ES-I3 (cell line): ENCODE measurements at regions not wholly inside any gene's neighbourhood (a gene's known extent, or its start where the extent isn't known, plus 50 kb on each side); places are given as distances from the start of the nearest gene placed in this dataset.
"Not testable (repeated sequence)": the region's sequence is repeated elsewhere in the genome, so short reads cannot be mapped to it uniquely, and the experiment has no call there.

Experiments
- H3K36me3 ChIP-seq: 2 replicates; pipeline ENCODE4 v1.6.1; 2013; ENCODE audit warnings: mild to moderate bottlenecking, low read length, control low read depth, moderate library complexity; ENCODE audit not compliant: insufficient read depth
- H3K4me1 ChIP-seq: 2 replicates; pipeline ENCODE4 v1.6.1; 2013; ENCODE audit warnings: mild to moderate bottlenecking, control low read depth, low read length; ENCODE audit not compliant: insufficient read depth
- H3K9ac ChIP-seq: 2 replicates; pipeline ENCODE4 v1.6.1; 2013; ENCODE audit warnings: low read depth, mild to moderate bottlenecking, low read length, moderate library complexity
- H3K9me3 ChIP-seq: 2 replicates; pipeline ENCODE4 v1.6.1; 2013; ENCODE audit warnings: mild to moderate bottlenecking, low read length, moderate library complexity; ENCODE audit not compliant: control insufficient read depth, insufficient read depth

DNA sequence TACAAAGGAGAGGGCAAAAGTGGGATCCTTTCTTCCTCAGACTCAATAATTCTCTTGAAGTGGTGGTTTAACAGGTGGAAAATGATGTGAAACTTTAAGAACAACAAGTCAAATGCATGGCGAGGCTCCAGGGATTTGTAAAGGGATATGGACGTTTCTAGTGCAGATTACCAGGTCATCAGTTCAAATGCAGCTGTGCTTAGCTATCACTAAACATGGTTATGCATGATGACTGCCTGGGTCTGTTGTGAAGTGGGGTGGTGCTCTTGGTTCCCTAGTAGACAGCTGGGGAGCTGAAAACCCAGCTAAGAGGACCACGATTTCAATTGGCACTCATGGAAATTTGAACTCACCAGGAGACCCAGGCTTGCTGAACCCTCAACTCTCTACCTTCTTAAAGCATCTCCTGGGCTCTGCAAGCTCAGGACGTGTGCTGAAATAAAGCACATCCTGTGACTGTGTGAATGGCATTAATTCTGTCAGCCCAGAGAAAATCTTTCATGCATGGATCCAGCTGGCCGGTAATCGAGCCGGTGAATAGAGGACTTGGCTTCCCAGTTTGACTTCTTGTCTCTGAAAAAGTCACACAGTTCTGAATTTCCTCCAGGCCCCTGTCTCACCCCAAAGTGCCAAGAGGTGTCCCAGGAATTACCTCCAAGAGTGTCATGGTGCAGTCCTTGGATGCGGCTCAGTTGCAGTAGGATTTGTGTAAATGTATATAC, 146.1 kb downstream of the MTX2 start:
- H3K36me3 ChIP-seq = no peaks in the 10 kb centered on the region
- no peak overlapping the region for H3K9ac ChIP-seq
- H3K4me1 ChIP-seq = peaks cover 1% of the 10 kb centered on the region; the same call in 1 of the 2 replicates
- H3K9me3 ChIP-seq = no peaks in the 10 kb centered on the region

DNA sequence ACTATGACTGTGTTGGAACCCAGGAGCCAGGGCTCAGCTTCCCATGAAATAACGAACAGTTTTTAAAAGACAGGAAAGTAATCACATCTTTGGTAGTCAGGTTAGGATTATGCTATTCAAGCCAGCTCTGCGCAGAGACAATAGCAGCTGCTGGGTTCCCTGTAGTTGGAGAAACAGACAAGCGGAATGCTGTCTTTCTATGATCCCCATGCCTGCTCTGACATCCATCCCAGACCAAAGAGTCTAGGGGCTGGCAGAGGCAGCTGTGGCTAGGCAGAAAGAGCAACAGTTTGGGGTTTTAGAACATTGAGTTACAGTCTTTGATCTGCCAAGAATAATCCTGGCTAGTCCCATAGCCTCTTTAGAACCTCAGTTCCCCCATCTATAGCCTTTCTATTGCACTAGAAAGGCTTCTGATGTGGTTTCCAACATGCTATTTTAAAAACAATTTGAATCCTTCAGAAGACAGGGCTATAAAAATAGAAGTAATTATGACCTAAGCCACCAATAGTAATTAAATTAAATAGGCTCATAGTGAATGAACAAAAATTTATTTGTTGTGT, 146.8 kb downstream of the MTX2 start:
- Histone ChIP-seq H3K4me1 (peaks cover 6% of the 10 kb centered on the region; the same call in 1 of the 2 replicates), H3K36me3 (no peaks in the 10 kb centered on the region), H3K9me3 (no peaks in the 10 kb centered on the region), H3K9ac (no peak overlapping the region)

DNA sequence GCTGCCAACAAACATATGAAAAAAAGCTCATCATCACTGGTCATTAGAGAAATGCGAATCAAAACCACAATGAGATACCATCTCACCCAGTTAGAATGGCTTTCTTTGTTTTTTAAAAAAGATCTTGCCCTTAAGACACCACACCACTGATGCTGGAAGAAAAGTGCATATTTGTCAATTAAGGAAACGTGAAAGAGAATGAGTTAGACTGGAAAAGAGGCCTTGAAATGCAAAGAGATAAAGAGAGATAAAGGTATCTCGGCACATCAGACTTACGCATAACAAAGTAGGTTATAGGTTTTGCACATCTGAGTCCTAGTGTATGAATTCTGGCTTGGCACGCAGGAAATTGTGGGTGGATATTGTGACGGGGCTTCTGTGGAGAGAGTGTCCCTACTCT, 149.5 kb downstream of the MTX2 start:
- H3K4me1 ChIP-seq = peaks cover 6% of the 10 kb centered on the region; the same call in 1 of the 2 replicates
- no peaks in the 10 kb centered on the region for H3K36me3 ChIP-seq
- H3K9ac ChIP-seq = no peak overlapping the region
- no peaks in the 10 kb centered on the region for H3K9me3 ChIP-seq

DNA sequence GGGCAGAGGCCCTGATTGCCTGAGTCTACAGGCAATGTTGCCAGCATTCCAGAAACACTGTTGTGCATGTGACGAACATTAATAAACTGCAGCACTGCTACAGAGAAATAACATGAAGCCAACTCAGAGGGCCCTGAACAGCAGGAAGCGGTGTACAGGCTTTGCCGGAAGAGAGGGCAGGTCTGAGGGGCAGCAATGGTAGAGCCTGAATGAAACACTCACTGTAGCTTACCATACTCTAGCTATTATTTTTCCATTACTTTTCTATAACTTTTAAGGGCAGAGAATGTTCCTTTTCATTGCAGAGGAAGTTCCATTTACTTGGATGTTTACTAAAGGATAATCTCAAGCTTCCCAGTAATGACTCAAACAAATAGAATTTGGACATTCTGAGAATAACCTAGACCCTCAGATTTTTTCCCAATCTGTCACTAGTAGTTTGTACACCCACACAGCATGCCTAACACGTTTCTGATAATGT, 150.4 kb downstream of the MTX2 start:
- Histone ChIP-seq H3K4me1 (peaks cover 13% of the 10 kb centered on the region; the same call in 1 of the 2 replicates), H3K9me3 (no peaks in the 10 kb centered on the region), H3K9ac (no peak overlapping the region), H3K36me3 (no peaks in the 10 kb centered on the region)

DNA sequence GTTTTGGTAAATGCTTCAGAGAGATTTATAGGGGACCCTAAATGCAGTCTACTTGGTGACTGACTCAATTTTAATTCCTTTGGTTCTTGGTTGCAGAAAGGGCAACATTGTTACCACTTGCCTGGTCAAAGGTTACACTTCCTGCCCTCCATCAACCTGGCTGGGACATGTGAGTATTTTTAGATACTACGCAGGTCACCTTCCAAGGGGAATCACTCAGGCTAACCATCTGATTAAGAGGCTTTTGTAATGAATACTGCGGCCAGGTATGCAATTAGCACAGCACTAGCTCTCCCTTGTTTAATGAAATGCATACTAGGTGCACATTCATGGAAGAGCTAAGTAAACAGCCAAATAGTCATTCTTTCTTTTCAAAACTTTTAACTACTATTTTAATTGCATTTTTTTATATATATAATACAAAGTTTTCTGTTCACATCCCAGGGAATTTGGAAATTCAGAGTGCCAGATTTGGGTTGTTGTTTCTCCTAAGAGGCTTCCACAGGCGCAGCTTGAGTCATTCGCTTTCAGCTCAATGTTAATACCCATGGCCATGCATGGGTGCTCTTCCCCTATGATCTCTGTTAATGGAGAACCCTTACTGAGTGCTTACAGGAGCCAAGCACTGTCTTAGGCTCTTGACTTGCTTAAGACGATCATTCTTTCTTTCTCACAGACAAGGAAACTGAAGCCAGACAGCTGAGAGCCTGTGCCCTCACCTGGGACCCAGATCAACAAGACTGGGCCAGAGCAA, 152.2 kb downstream of the MTX2 start:
- Histone ChIP-seq H3K4me1 (peaks cover 19% of the 10 kb centered on the region; the same call in 1 of the 2 replicates), H3K9ac (no peak overlapping the region), H3K9me3 (no peaks in the 10 kb centered on the region), H3K36me3 (no peaks in the 10 kb centered on the region)

DNA sequence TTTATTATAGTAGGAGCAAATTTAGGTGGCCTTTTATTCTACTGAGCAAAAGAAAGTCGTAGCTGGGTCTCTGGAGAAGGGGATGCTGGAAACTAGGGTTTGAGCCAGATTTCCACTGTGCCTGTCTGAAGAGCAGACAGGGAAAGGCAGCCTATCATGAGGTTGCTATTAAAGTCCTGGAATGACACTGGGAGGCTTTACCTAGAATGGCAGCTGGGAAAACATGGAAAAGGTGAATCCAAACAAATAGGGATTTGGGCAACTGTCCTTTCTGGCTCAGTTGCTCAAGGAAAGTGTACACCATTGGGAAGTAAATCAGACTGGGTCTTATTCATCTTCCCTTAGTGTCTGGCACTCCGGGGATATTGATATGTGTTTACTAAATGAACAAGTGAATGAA, 154.6 kb downstream of the MTX2 start:
- Histone ChIP-seq H3K4me1 (peaks cover 19% of the 10 kb centered on the region; the same call in 1 of the 2 replicates), H3K9ac (no peak overlapping the region), H3K9me3 (no peaks in the 10 kb centered on the region), H3K36me3 (no peaks in the 10 kb centered on the region)

DNA sequence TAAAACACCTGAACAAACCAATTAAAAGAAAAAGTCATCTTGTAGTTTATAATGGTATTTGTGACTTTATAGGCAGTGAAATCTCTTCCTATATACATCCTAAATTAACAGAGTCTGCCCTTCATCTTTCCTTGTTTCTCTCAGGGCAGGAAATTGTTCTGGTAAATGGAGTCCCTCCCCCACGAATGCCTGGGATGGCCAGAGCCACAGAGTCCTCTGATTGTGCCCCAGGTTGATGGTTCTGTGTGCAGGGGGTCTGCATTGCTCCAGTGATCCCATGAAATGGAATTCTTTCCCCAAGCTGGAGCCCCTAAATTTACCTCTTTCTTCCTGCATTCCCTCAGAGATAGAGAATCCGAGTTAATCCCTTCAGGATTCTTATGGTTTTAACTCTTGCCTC, 155.5 kb downstream of the MTX2 start:
- H3K9me3 ChIP-seq = no peaks in the 10 kb centered on the region
- peaks cover 19% of the 10 kb centered on the region; the same call in 1 of the 2 replicates for H3K4me1 ChIP-seq
- no peaks in the 10 kb centered on the region for H3K36me3 ChIP-seq
- no peak overlapping the region for H3K9ac ChIP-seq

DNA sequence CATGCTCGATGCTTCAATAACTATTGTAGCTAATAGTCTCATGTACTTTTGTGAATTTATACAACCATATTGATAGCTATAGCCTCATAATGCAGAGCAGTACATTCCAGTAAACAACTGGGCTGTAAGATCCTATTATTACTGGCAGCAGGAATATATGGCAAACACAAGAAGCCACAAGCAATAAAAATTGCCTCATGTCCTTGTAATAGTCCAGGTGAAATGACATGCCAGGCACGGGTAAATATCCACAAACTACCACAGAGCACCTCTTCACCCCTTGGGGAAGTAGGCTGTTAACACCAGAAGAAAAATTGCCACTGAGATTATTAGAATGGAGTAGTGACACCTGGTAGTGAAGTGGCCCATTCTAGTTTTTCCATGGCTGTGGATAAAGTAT, 158.3 kb downstream of the MTX2 start:
- no peaks in the 10 kb centered on the region for H3K36me3 ChIP-seq
- H3K4me1 ChIP-seq = peaks cover 13% of the 10 kb centered on the region; the same call in 1 of the 2 replicates
- H3K9me3 ChIP-seq = no peaks in the 10 kb centered on the region
- H3K9ac ChIP-seq = no peak overlapping the region

DNA sequence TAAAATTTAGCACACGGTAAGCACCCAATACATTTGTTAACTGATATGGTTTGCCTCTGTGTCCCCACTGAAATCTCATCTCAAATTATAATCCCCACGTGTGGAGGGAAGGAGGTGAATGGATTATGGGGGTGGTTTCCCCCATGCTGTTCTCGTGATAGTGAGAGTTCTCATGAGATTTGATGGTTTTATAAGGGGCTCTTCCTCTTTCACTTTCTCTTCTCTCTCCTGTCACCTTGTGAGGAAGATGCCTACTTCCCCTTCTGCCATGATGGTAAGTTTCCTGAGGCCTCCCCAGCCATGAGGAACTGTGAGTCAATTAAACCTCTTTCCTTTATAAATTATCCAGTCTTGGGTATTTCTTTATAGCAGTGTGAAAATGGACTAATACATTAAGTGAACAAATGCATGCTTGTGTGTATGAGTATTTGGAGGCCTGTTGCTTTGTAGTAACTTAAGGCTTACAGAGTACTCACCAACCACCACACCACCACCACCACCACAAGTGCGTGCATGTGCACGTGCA, 159.8 kb downstream of the MTX2 start:
- H3K9me3 ChIP-seq, H3K9ac ChIP-seq, H3K36me3 ChIP-seq: not testable (repeated sequence)
- peaks cover 12% of the 10 kb centered on the region; the same call in 1 of the 2 replicates for H3K4me1 ChIP-seq

DNA sequence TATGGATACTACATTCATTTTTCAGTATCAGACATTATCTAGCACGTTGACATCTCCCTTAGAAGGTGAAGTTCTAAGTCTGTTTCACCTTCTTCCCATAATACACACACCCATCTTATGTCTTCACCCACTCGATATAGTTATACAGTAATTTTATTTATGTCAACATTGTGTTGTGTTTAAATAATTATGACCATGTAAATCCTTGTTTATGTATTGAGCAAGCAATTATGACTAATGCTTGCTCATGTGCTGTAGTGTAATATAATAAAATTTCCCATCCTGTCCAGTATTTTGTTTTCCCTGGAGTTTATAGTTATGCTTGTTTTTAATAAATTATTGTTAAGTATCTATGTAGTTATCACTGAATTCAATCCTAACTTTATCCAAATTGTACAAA, 163.2 kb downstream of the MTX2 start:
- Histone ChIP-seq H3K9ac (no peak overlapping the region), H3K4me1 (no peaks in the 10 kb centered on the region), H3K36me3 (no peaks in the 10 kb centered on the region), H3K9me3 (no peaks in the 10 kb centered on the region)

DNA sequence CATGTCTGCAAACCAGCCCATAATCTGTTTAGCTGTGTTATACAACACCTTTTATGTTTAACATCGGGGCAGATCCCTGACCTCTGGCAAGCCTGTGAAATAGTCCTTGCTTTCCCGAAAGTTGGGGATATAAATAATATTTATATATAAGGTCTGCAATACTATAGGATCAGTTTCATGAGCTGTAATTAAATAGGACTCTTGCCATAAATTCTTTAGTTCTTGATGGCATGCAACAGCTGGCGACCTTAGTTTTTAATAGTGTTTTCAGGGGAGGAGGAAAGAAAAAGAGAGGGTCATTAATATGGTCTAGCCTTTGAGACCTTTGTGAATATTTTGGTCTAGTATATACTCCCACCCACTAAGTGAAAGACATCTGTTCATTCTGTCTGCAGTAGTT, 166.5 kb downstream of the MTX2 start:
- Histone ChIP-seq H3K36me3 (no peaks in the 10 kb centered on the region), H3K9me3 (no peaks in the 10 kb centered on the region), H3K4me1 (no peaks in the 10 kb centered on the region), H3K9ac (no peak overlapping the region)

DNA sequence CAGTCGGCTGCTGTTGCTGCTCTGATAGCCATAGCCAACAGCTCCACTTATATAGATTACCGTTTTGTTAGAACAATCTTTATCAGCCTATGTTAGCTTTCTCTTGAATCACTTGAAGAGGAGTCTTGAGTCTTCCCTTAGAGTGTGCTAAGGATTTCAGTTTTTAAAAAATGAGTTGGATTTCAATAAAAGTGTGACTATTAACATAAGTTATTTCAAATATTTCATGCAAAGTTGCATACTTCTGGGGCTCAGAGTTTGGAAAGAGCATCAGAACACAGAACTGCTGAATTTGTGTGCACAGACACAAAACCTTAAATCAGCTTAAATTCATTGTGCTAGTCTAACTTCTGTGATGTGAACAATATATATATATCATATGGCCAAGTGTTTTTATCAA, 174.7 kb downstream of the MTX2 start:
- Histone ChIP-seq H3K9me3 (no peaks in the 10 kb centered on the region), H3K36me3 (no peaks in the 10 kb centered on the region), H3K9ac (no peak overlapping the region), H3K4me1 (0 out of 2 replicates have a peak, but pooled peaks cover 3% of the 10 kb centered on the region)

DNA sequence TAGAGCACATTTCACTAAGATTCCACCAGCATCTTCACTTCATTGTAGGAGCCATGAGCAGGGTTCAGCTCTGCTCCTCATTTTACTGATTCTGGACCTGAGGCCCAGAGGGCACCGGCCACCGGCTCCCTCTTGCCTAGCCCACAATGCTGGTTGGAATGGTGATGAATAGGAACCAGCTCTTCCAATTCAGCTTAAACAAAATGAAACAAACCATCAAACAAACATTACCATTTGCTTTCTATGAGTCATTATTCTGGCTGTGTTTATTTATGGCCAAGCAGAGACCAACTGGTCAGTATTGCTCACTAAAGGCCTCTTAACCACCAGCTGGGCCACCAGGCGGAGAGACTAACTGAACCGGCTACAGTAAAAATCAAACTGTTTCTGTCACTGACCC, 176.7 kb downstream of the MTX2 start:
- Histone ChIP-seq H3K9ac (no peak overlapping the region), H3K36me3 (no peaks in the 10 kb centered on the region), H3K4me1 (peaks cover 16% of the 10 kb centered on the region), H3K9me3 (no peaks in the 10 kb centered on the region)

DNA sequence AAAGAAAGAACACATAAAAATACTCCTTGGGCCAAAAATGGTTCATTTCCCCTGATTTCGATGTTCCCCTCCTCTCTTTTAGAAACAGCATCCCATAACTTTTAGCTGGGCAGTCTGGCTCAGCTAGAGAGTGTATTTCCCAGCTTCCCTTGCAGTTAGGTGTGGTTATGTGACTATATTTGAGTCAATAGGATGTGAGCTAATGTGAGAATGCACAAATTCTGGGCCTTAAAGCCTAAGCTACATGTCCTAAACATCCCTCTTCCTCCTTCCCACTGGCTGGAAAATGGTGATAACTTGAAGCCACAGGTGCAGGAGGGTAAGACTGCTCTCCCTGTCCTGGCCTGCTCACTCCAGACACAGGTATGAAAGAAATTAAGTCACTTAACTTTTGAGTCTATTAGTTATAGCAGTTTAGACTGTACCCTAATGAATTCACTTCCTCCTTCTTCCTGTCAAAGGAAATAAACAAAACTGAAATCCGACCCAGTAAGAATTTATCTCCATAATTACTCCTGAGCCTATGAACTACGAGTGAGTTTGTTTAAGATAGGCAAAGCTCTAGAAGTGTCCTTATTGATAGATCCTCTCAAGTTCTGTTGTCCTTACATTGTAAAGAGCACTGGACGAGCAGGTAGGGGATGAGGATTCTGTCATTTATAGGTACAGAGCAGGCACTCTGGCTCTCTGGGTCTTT, 177.6 kb downstream of the MTX2 start:
- Histone ChIP-seq H3K9me3 (no peaks in the 10 kb centered on the region), H3K4me1 (peaks cover 16% of the 10 kb centered on the region), H3K9ac (no peak overlapping the region), H3K36me3 (no peaks in the 10 kb centered on the region)
